ENCODE measurements at regions not wholly inside any gene's neighbourhood (a gene's known extent, or its start where the extent isn't known, plus 50 kb on each side); places are given as distances from the start of the nearest gene placed in this dataset. TPM values are rescaled to one million over a fixed set of nuclear protein-coding genes. Genes with fewer than 3 reads are reported as not detected.

- ATAC-seq (ENCODE audit: low FRiP score) (no peak), DNase-seq (ENCODE audit: low spot score) (no peak)
- TF ChIP-seq CTCF (IDR thresholded peaks at IDR 0.05): no peak
These were observed 52.3 kb upstream of the CALCR start for GRCh38 chr7:93626869-93627268.

Small RNA genes in the stretch of these regions (small RNA-seq; reads per million reads assigned to genes)
- gene AC002075.2 (not detected), gene MIR4652 (not detected)
